Astrocyte (in vitro differentiated cells and primary cell): ENCODE measurements at regions not wholly inside any gene's neighbourhood (a gene's known extent, or its start where the extent isn't known, plus 50 kb on each side); places are given as distances from the start of the nearest gene placed in this dataset.

Experiments used
- DNase-seq: peaks from one replicate; pipeline ENCODE4 v3.0.0-alpha.2; 2010; ENCODE audit warnings: low read depth
- FAIRE-seq: peaks from 2 replicates; lab custom pipeline; 2011; peaks lifted over from hg19 to GRCh38; lab: Jason Lieb, UNC
- H2AFZ ChIP-seq: 2 replicates; pipeline ENCODE4 v1.6.0; 2012; ENCODE audit warnings: low read depth, low read length, inconsistent platforms
- H3K27ac ChIP-seq: 2 replicates; pipeline ENCODE4 v1.5.1; 2011; ENCODE audit warnings: low read depth, low read length, inconsistent platforms
- H3K27me3 ChIP-seq: 2 replicates; pipeline ENCODE4 v1.6.0; 2011; ENCODE audit warnings: low read length, inconsistent platforms; ENCODE audit not compliant: insufficient read depth
- H3K36me3 ChIP-seq: 2 replicates; pipeline ENCODE4 v1.5.1; 2011; ENCODE audit warnings: low read length, inconsistent platforms; ENCODE audit not compliant: insufficient read depth
- H3K4me1 ChIP-seq: 2 replicates; pipeline ENCODE4 v1.5.1; 2011; ENCODE audit warnings: low read length, inconsistent platforms; ENCODE audit not compliant: insufficient read depth
- H3K4me2 ChIP-seq: 2 replicates; pipeline ENCODE4 v1.6.0; 2012; ENCODE audit warnings: low read length, inconsistent platforms
- H3K4me3 ChIP-seq: 2 replicates; pipeline ENCODE4 v1.5.1; 2011; ENCODE audit warnings: low read depth, mild to moderate bottlenecking, low read length, inconsistent platforms; ENCODE audit not compliant: insufficient read depth
- H3K79me2 ChIP-seq: 2 replicates; pipeline ENCODE4 v1.6.0; 2012; ENCODE audit warnings: mild to moderate bottlenecking, low read length, inconsistent platforms; ENCODE audit not compliant: insufficient read depth
- H3K9ac ChIP-seq: 2 replicates; pipeline ENCODE4 v1.6.0; 2012; ENCODE audit warnings: mild to moderate bottlenecking, low read length, inconsistent platforms
- H3K9me3 ChIP-seq: 2 replicates; pipeline ENCODE4 v1.5.1; 2012; ENCODE audit warnings: low read depth, mild to moderate bottlenecking, low read length, inconsistent platforms; ENCODE audit not compliant: insufficient read depth
- H4K20me1 ChIP-seq: 2 replicates; pipeline ENCODE4 v1.6.0; 2012; ENCODE audit warnings: low read length, inconsistent platforms; ENCODE audit not compliant: insufficient read depth
- H3K27ac Mint-ChIP-seq: one replicate; pipeline ENCODE4 v1.8.0; 2021; ENCODE audit warnings: mild to moderate bottlenecking, mixed read lengths; ENCODE audit not compliant: unreplicated experiment
- H3K27me3 Mint-ChIP-seq: one replicate; pipeline ENCODE4 v1.8.0; 2021; ENCODE audit warnings: low read depth, mixed read lengths; ENCODE audit not compliant: unreplicated experiment
- H3K36me3 Mint-ChIP-seq: one replicate; pipeline ENCODE4 v1.8.0; 2021; ENCODE audit warnings: low read depth, mixed read lengths; ENCODE audit not compliant: unreplicated experiment
- H3K4me1 Mint-ChIP-seq: one replicate; pipeline ENCODE4 v1.8.0; 2021; ENCODE audit warnings: low read depth, mixed read lengths; ENCODE audit not compliant: unreplicated experiment
- H3K4me3 Mint-ChIP-seq: one replicate; pipeline ENCODE4 v1.8.0; 2021; ENCODE audit warnings: mild to moderate bottlenecking, moderate library complexity, mixed read lengths; ENCODE audit not compliant: unreplicated experiment
- H3K9me3 Mint-ChIP-seq: one replicate; pipeline ENCODE4 v1.8.0; 2021; ENCODE audit warnings: mild to moderate bottlenecking, mixed read lengths; ENCODE audit not compliant: unreplicated experiment
- CTCF ChIP-seq: IDR thresholded peaks from 2 replicates; pipeline ENCODE4 v1.5.1; 2011; ENCODE audit warnings: low read depth, mild to moderate bottlenecking, inconsistent platforms, low read length, moderate library complexity; ENCODE audit not compliant: insufficient read depth
- EZH2 ChIP-seq: IDR thresholded peaks from 2 replicates; pipeline ENCODE4 v1.6.1; 2012; ENCODE audit warnings: mild to moderate bottlenecking, low read length, inconsistent platforms; ENCODE audit not compliant: insufficient read depth

DNA sequence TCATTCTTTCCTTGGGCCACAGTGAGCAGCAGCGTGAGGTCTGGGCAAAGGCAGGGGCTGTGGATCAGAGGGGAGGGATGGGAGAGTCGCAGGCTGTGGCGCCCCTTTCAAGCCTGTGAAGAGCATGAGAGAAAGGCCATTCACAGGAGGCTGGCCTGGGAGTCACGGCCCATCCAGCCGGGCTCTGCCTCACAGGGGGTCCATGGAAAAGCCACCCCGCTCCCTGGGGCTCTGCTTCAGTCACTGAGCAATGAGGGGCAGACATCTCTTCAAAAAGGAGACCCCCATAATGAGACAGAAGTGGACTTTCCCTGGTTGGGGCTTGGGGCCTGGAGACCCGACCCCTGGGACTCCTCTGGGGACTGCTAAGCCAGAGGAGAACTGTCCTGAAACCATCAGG, 117.0 kb upstream of the GSC start:
- no peaks in the 10 kb centered on the region for H3K4me1 ChIP-seq
- no peak for FAIRE-seq
- no peak for TF ChIP-seq EZH2
- no peak for TF ChIP-seq CTCF
- H3K9me3 Mint-ChIP-seq: no peaks in the 10 kb centered on the region
- DNase-seq: no peak
- peaks cover 40% of the 10 kb centered on the region for H3K27me3 Mint-ChIP-seq
- H3K79me2 ChIP-seq: no peaks in the 10 kb centered on the region
- H3K36me3 Mint-ChIP-seq: no peaks in the 10 kb centered on the region
- H3K36me3 ChIP-seq: no peaks in the 10 kb centered on the region
- H3K4me2 ChIP-seq: no peak overlapping the region
- H3K27ac Mint-ChIP-seq: no peak overlapping the region
- no peak overlapping the region for H3K9ac ChIP-seq
- H3K4me3 ChIP-seq: no peak overlapping the region
- no peak overlapping the region for H3K4me3 Mint-ChIP-seq
- no peak overlapping the region for H2AFZ ChIP-seq
- no peaks in the 10 kb centered on the region for H3K4me1 Mint-ChIP-seq
- H3K27me3 ChIP-seq: no peaks in the 10 kb centered on the region
- no peak overlapping the region for H3K27ac ChIP-seq
- H4K20me1 ChIP-seq: no peaks in the 10 kb centered on the region
- H3K9me3 ChIP-seq: peaks cover 12% of the 10 kb centered on the region

GRCh38 chr14:94885481-94886155, 115.7 kb upstream of the GSC start:
- Histone ChIP-seq H3K4me3 (no peak overlapping the region), H4K20me1 (no peaks in the 10 kb centered on the region), H2AFZ (no peak overlapping the region), H3K4me1 (no peaks in the 10 kb centered on the region), H3K27me3 (no peaks in the 10 kb centered on the region), H3K27ac (no peak overlapping the region), H3K79me2 (no peaks in the 10 kb centered on the region), H3K9ac (no peak overlapping the region), H3K9me3 (peaks cover 10% of the 10 kb centered on the region), H3K4me2 (no peak overlapping the region), H3K36me3 (no peaks in the 10 kb centered on the region)
- Mint-ChIP-seq H3K27ac (no peak overlapping the region), H3K36me3 (no peaks in the 10 kb centered on the region), H3K4me3 (no peak overlapping the region), H3K9me3 (peaks cover 2% of the 10 kb centered on the region), H3K27me3 (peaks cover 42% of the 10 kb centered on the region), H3K4me1 (no peaks in the 10 kb centered on the region)
- no peak for FAIRE-seq
- no peak for DNase-seq
- TF ChIP-seq EZH2: no peak
- TF ChIP-seq CTCF: no peak

DNA sequence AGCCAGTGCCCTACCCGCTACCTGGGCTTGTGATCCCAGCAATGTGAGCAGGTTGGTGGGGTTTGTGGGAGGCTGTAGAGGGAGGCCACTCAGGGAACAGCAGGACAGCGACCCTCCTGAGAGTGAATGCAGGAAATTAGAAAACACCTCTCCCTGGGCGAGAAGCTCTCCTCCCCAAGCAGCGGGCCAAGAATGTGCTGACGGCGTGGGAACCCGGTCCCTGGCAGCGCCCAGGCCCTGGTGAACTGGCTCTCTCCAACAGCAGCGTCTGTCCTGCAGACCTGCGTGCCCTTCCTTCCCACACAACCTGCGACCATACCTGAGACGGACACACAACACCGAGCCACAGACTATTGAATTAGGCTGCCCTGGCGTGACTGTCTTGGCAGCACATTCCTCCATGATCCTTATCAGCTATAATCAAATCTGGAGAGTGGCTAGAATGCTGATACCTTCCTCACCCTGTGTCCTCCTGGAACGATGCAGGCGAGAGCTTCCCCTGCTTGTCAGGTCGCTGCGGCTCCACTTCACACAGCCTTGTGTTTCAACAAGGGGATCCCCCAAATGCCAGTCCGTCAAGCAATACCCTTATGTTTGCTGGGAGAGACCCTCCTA, 114.8 kb upstream of the GSC start:
- Histone ChIP-seq H4K20me1 (no peaks in the 10 kb centered on the region), H3K79me2 (no peaks in the 10 kb centered on the region), H3K9ac (no peak overlapping the region), H3K4me3 (no peak overlapping the region), H3K9me3 (peaks cover 1% of the 10 kb centered on the region), H3K27me3 (no peaks in the 10 kb centered on the region), H3K4me1 (no peaks in the 10 kb centered on the region), H3K27ac (no peak overlapping the region), H2AFZ (no peak overlapping the region), H3K36me3 (no peaks in the 10 kb centered on the region), H3K4me2 (no peak overlapping the region)
- H3K9me3 Mint-ChIP-seq: peaks cover 2% of the 10 kb centered on the region
- TF ChIP-seq EZH2 (no peak), CTCF (no peak)
- peaks cover 42% of the 10 kb centered on the region for H3K27me3 Mint-ChIP-seq
- no peak for FAIRE-seq
- no peak overlapping the region for H3K27ac Mint-ChIP-seq
- no peaks in the 10 kb centered on the region for H3K4me1 Mint-ChIP-seq
- no peaks in the 10 kb centered on the region for H3K36me3 Mint-ChIP-seq
- DNase-seq: no peak
- H3K4me3 Mint-ChIP-seq: peak overlapping the region; percentile 57
